ENCODE measurements at regions not wholly inside any gene's neighbourhood (a gene's known extent, or its start where the extent isn't known, plus 50 kb on each side); places are given as distances from the start of the nearest gene placed in this dataset.

GRCh38 chr2:54065411-54065810 is 50.0 kb upstream of the ACYP2 start:
- Histone ChIP-seq H3K27ac (no peak overlapping the region), H3K36me3 (replicated peaks in 1 of 2; ENCODE audit: insufficient read depth in 1 of 2, low read depth in 2 of 2) (no peaks in the 10 kb centered on the region), H3K27me3 (no peaks in the 10 kb centered on the region), H3K9me3 (no peaks in the 10 kb centered on the region), H3K4me1 (peaks cover 16% of the 10 kb centered on the region), H3K4me3 (no peak overlapping the region)
- no peak for ATAC-seq
- DNase-seq, result no peak
- 91 to 100% methylated on average over 2 of the region's 2 CpGs for WGBS, 2 donors
- TF ChIP-seq CTCF (IDR thresholded peaks at IDR 0.05) (no peak), POLR2A (IDR thresholded peaks at IDR 0.05) (no peak)
- intact Hi-C loops (cut with DNase I), result no loop called here

- DNase-seq, result peak; percentile 39 to 76 (median 56)
These were observed 51.4 kb upstream of the ACYP2 start for GRCh38 chr2:54063967-54064535.

GRCh38 chr2:54062401-54062800 is 53.0 kb upstream of the ACYP2 start:
- no peak overlapping the region for H3K4me3 ChIP-seq
- WGBS, 2 donors, result 70 to 88% methylated on average over 1 of the region's 1 CpG
- TF ChIP-seq POLR2A (IDR thresholded peaks at IDR 0.05), result no peak
- no peak for TF ChIP-seq CTCF (IDR thresholded peaks at IDR 0.05)
- no peak for ATAC-seq
- no peak overlapping the region for H3K27ac ChIP-seq
- H3K4me1 ChIP-seq, result peaks cover 7% of the 10 kb centered on the region
- no peak for DNase-seq
- H3K9me3 ChIP-seq, result no peaks in the 10 kb centered on the region
- intact Hi-C loops (cut with DNase I), result no loop called here
- H3K27me3 ChIP-seq, result no peaks in the 10 kb centered on the region
- H3K36me3 ChIP-seq (replicated peaks in 1 of 2; ENCODE audit: insufficient read depth in 1 of 2, low read depth in 2 of 2), result no peaks in the 10 kb centered on the region

More at GRCh38 chr2:54063967-54064535, 51.4 kb upstream of the ACYP2 start:
- intact Hi-C loops (cut with DNase I), result no loop called here
- H3K4me3 ChIP-seq, result no peak overlapping the region
- no peaks in the 10 kb centered on the region for H3K9me3 ChIP-seq
- ATAC-seq, result peak; percentile 75
- H3K27ac ChIP-seq, result no peak overlapping the region
- H3K4me1 ChIP-seq, result peaks cover 16% of the 10 kb centered on the region
- 67 to 71% methylated on average over 3 of the region's 3 CpGs for WGBS, 2 donors
- TF ChIP-seq CTCF (IDR thresholded peaks at IDR 0.05) (no peak), POLR2A (IDR thresholded peaks at IDR 0.05) (no peak)
- H3K27me3 ChIP-seq, result no peaks in the 10 kb centered on the region
- H3K36me3 ChIP-seq (replicated peaks in 1 of 2; ENCODE audit: insufficient read depth in 1 of 2, low read depth in 2 of 2), result no peaks in the 10 kb centered on the region

GRCh38 chr2:54061272-54061671 is 54.1 kb upstream of the ACYP2 start:
- Histone ChIP-seq H3K4me1 (peaks cover 7% of the 10 kb centered on the region), H3K27me3 (no peaks in the 10 kb centered on the region), H3K27ac (no peak overlapping the region), H3K9me3 (no peaks in the 10 kb centered on the region), H3K36me3 (replicated peaks in 1 of 2; ENCODE audit: insufficient read depth in 1 of 2, low read depth in 2 of 2) (no peaks in the 10 kb centered on the region), H3K4me3 (no peak overlapping the region)
- DNase-seq (no peak), ATAC-seq (no peak)
- 71 to 80% methylated on average over 1 of the region's 1 CpG for WGBS, 2 donors
- intact Hi-C loops (cut with DNase I), result no loop called here
- no peak for TF ChIP-seq POLR2A (IDR thresholded peaks at IDR 0.05)
- TF ChIP-seq CTCF (IDR thresholded peaks at IDR 0.05), result no peak

GRCh38 chr2:54059986-54060385 is 55.4 kb upstream of the ACYP2 start:
- no peak for TF ChIP-seq CTCF (IDR thresholded peaks at IDR 0.05)
- no peak overlapping the region for H3K4me3 ChIP-seq
- no peak overlapping the region for H3K27ac ChIP-seq
- H3K9me3 ChIP-seq, result no peaks in the 10 kb centered on the region
- no peak for DNase-seq
- H3K27me3 ChIP-seq, result no peaks in the 10 kb centered on the region
- WGBS, 2 donors, result 38 to 43% methylated on average over 1 of the region's 1 CpG
- no peaks in the 10 kb centered on the region for H3K36me3 ChIP-seq (replicated peaks in 1 of 2; ENCODE audit: insufficient read depth in 1 of 2, low read depth in 2 of 2)
- H3K4me1 ChIP-seq, result peaks cover 9% of the 10 kb centered on the region
- no peak for ATAC-seq
- intact Hi-C loops (cut with DNase I), result no loop called here

Measured in body of pancreas (tissue), 4 donors.